ENCODE measurements at regions not wholly inside any gene's neighbourhood (a gene's known extent, or its start where the extent isn't known, plus 50 kb on each side); places are given as distances from the start of the nearest gene placed in this dataset.

DNA sequence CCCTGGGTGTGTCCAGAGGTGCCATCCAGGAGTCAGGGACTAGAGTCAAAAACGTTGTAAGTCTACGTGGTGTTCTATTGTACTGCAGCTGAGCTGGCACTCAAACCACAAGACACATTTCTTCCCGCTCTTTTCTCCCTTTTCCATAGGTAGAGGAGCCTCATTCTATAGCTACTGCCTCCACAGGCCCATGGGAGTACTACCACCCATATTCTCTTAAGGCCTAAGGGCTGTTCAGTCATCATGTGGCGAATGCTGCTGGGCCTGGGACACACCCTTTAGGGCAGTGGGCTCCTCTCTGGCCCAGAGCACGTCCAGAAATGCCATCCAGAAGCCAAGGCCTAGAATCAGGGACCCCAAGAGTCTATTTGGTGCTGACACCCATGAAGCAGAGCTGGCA is 1271.7 kb downstream of the CNTNAP5 start:
- WGBS (ENCODE audit: insufficient coverage) = 66% methylated on average over 5 of the region's 5 CpGs

DNA sequence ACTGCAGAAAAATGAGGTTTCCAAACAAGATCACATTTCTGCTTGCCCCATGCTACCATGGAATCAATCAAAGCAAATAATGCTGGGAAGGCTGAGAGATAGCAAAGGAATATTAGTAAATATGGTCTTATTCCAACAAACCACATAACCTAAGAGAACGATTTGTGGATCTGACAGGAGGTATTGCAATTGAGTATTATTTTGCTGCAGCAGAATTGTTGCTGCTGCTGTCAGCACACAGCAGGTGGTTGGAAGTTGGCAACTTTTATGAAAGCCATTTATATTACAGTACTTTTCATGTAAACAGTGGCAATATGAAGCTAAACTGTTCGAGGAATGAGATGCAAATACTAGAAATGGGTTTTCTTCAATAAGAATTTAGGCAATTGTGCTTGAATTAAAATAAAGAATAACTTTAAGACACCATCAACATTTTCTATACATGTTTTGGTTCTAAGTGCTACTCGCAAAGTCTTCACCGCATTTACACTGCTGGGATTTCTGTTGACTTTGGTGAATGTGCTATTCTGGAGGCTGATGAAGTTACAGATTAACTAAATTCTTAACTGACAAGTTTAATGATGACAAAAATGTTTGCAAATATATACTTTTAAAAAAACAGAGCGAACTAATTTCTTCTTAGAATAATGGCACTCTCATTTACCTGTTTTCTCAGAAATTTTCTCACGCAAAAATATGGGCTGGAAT is 1285.7 kb downstream of the CNTNAP5 start:
- H3K9me3 ChIP-seq (replicated peaks in 1 of 2; ENCODE audit: control insufficient read depth in 1 of 2, insufficient read depth in 1 of 2, low read length in 2 of 2) = peaks cover 0 to 19% of the 10 kb centered on the region in 2 donors
- intact Hi-C loops (cut with micrococcal nuclease) = no loop called here
- H3K4me1 ChIP-seq (ENCODE audit: control insufficient read depth in 1 of 2, insufficient read depth in 2 of 2, low read length in 2 of 2) = no peaks in the 10 kb centered on the region
- H3K27me3 ChIP-seq (ENCODE audit: control insufficient read depth in 2 of 2, insufficient read depth in 2 of 2, low read length in 2 of 2) = no peaks in the 10 kb centered on the region
- Mint-ChIP-seq H3K27ac (no peak overlapping the region), H3K4me1 (no peaks in the 10 kb centered on the region), H3K27me3 (ENCODE audit: low read depth in 3 of 3) (no peaks in the 10 kb centered on the region), H3K9me3 (peaks cover 0 to 20% (median 3%) of the 10 kb centered on the region in 7 donors), H3K36me3 (no peaks in the 10 kb centered on the region), H3K4me3 (no peak overlapping the region)
- H4K20me1 ChIP-seq (ENCODE audit: insufficient read depth, low read length) = no peaks in the 10 kb centered on the region
- no peak overlapping the region for H3K4me3 ChIP-seq (replicated peaks in 1 of 3; ENCODE audit: low read depth in 2 of 3, low read length in 3 of 3)
- no peaks in the 10 kb centered on the region for H3K79me2 ChIP-seq (ENCODE audit: insufficient read depth, low read length)
- H3K4me2 ChIP-seq (replicated peaks; ENCODE audit: extremely low read depth, low read length, poor library complexity, severe bottlenecking) = no peak overlapping the region
- no peak overlapping the region for H3K27ac ChIP-seq (ENCODE audit: low read depth in 1 of 2, low read length in 2 of 2)
- H2AFZ ChIP-seq (ENCODE audit: insufficient read depth, low read depth, low read length, poor library complexity, severe bottlenecking) = no peak overlapping the region
- no peak for DNase-seq
- H3K36me3 ChIP-seq (replicated peaks in 1 of 2; ENCODE audit: control insufficient read depth in 1 of 2, insufficient read depth in 2 of 2, low read length in 2 of 2) = no peaks in the 10 kb centered on the region
- H3K9ac ChIP-seq (ENCODE audit: insufficient read depth, low read length, poor library complexity, severe bottlenecking) = no peak overlapping the region
- no CpG with 5 or more reads among the region's 6 CpGs for WGBS (ENCODE audit: insufficient coverage)
- TF ChIP-seq, protein P1, sequence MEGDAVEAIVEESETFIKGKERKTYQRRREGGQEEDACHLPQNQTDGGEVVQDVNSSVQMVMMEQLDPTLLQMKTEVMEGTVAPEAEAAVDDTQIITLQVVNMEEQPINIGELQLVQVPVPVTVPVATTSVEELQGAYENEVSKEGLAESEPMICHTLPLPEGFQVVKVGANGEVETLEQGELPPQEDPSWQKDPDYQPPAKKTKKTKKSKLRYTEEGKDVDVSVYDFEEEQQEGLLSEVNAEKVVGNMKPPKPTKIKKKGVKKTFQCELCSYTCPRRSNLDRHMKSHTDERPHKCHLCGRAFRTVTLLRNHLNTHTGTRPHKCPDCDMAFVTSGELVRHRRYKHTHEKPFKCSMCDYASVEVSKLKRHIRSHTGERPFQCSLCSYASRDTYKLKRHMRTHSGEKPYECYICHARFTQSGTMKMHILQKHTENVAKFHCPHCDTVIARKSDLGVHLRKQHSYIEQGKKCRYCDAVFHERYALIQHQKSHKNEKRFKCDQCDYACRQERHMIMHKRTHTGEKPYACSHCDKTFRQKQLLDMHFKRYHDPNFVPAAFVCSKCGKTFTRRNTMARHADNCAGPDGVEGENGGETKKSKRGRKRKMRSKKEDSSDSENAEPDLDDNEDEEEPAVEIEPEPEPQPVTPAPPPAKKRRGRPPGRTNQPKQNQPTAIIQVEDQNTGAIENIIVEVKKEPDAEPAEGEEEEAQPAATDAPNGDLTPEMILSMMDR (IDR thresholded peaks at IDR 0.05) = no peak

More for the DNA sequence above, 1271.7 kb downstream of the CNTNAP5 start:
- H4K20me1 ChIP-seq (ENCODE audit: insufficient read depth, low read length) = no peaks in the 10 kb centered on the region
- no peak overlapping the region for H3K4me3 Mint-ChIP-seq
- H3K27me3 ChIP-seq (ENCODE audit: control insufficient read depth in 2 of 2, insufficient read depth in 2 of 2, low read length in 2 of 2) = no peaks in the 10 kb centered on the region
- no peaks in the 10 kb centered on the region for H3K4me1 Mint-ChIP-seq
- H3K9me3 ChIP-seq (replicated peaks in 1 of 2; ENCODE audit: control insufficient read depth in 1 of 2, insufficient read depth in 1 of 2, low read length in 2 of 2) = peaks cover 13 to 17% of the 10 kb centered on the region in 2 donors
- H3K36me3 Mint-ChIP-seq = no peaks in the 10 kb centered on the region
- no peak overlapping the region for H3K4me3 ChIP-seq (replicated peaks in 1 of 3; ENCODE audit: low read depth in 2 of 3, low read length in 3 of 3)
- no peak for DNase-seq
- no peak overlapping the region for H3K4me2 ChIP-seq (replicated peaks; ENCODE audit: extremely low read depth, low read length, poor library complexity, severe bottlenecking)
- intact Hi-C loops (cut with micrococcal nuclease) = no loop called here
- H3K27ac Mint-ChIP-seq = no peak overlapping the region
- no peak overlapping the region for H3K9ac ChIP-seq (ENCODE audit: insufficient read depth, low read length, poor library complexity, severe bottlenecking)
- no peaks in the 10 kb centered on the region for H3K27me3 Mint-ChIP-seq (ENCODE audit: low read depth in 3 of 3)
- no peak overlapping the region for H2AFZ ChIP-seq (ENCODE audit: insufficient read depth, low read depth, low read length, poor library complexity, severe bottlenecking)
- TF ChIP-seq, protein P1 (IDR thresholded peaks at IDR 0.05) = no peak
- H3K9me3 Mint-ChIP-seq = peaks cover 0 to 20% (median 7%) of the 10 kb centered on the region in 7 donors
- H3K36me3 ChIP-seq (replicated peaks in 1 of 2; ENCODE audit: control insufficient read depth in 1 of 2, insufficient read depth in 2 of 2, low read length in 2 of 2) = no peaks in the 10 kb centered on the region
- H3K4me1 ChIP-seq (ENCODE audit: control insufficient read depth in 1 of 2, insufficient read depth in 2 of 2, low read length in 2 of 2) = no peaks in the 10 kb centered on the region
- H3K79me2 ChIP-seq (ENCODE audit: insufficient read depth, low read length) = no peaks in the 10 kb centered on the region
- no peak overlapping the region for H3K27ac ChIP-seq (ENCODE audit: low read depth in 1 of 2, low read length in 2 of 2)
